HG02938 (cell line): ENCODE measurements at regions not wholly inside any gene's neighbourhood (a gene's known extent, or its start where the extent isn't known, plus 50 kb on each side); places are given as distances from the start of the nearest gene placed in this dataset.

Experiments used
- ATAC-seq: cut with Tn5 transposase; IDR thresholded peaks from one replicate; pipeline ENCODE4 v1.9.1; 2021; ENCODE audit warnings: mild to moderate bottlenecking, moderate library complexity; ENCODE audit not compliant: unreplicated experiment

DNA sequence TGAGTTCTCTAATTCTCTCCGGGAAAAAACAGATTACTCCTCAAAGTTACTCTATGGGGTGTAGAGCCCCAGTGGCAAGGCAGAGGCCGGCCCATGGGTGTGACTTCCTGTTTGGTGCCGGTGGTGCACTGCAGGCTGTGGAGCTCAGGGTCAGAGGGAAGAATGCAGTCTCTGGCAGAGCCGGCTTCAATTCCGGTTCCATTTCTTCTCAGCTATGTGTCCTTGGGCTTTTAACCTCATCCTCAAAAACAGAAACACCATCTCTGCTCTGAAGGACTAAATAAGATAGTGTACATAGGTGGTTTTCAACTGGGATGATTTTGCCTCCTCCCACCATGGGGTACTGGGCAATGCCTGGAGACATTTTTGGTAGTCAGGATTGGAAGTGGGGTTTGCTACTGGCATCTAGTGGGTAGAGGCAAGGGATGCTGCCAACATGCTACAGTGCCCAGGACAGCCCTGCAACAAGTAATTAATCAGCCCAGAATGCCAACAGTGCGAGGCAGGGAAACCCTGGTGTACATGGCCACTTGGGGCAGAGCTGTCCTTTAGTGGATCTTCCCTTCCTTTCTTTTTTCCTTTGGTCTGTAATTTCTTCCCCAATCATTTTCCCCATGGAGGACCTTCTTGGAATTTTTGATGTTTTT, 81.2 kb downstream of the INSIG2 start:
- no peak for ATAC-seq

DNA sequence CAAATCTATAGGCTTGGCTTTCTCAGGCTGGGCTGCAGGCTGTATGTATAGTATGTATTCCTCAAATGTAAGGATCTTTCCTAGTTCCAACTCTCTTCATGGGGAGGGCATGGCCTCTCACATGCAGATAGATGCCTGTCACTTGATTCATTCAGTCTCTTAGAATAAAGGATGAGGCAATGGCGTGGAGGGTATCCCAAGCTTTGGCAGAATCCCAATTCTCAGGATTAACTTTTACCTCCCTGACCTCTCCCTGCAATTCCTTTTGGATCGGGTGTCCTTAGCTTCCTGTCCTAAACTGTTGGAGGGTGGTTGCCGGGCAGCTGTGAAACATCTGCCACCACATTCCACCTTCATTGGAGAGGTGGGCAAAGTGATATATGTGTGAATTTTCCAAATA, 80.3 kb downstream of the INSIG2 start:
- ATAC-seq = no peak

DNA sequence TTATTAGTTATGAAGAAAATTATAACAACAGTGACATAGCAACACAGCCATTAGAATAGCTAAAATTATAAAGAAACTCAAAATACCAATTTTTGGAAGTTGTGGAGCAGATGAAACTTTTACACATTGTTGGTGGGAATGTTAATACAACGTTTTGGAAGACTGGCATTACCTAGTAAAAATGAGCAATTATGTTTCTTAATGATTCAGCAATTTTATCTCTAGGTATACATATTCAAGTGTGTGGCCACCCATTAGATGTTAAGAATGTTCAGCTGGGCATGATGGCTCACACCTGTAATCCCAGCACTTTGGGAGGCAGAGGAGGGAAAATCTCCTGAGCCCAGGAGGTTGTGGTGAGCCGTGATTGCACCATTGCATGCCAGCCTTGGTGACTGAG, 78.8 kb downstream of the INSIG2 start:
- no peak for ATAC-seq

DNA sequence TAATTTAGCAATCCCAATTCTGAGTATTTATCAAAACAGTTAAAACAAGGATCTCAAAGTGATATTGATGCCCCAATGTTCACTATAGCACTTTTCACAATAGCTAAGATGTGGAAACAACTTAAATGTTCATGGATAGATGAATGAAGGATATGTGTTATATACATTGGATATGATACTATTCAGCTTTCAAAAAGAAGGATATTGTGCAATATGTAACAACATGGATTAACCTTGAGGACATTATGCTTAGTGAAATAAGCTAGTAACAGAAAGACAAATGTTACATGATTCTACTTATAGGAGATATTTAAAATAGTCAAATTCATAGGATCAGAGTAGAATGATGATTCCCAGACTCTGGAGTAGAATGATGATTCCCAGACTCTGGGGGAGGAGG, 78.0 kb downstream of the INSIG2 start:
- no peak for ATAC-seq

DNA sequence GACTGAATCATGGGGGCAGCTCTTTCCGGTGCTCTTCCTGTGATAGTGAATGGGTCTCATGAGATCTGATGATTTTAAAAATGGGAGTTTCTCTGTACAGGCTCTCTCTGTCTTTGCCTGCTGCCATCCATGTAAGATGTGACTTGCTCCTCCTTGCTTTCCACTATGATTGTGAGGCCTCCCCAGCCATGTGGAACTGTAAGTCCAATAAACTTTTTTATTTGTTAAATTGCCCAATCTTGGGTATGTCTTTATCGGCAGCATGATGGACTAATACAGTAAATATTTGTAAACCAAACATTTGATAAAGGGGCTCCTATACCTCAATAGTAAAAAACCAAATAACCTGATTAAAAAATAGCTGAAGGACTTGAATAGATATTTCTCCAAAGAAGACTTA, 77.3 kb downstream of the INSIG2 start:
- ATAC-seq = no peak
